KG1 (cell line): ENCODE measurements at regions not wholly inside any gene's neighbourhood (a gene's known extent, or its start where the extent isn't known, plus 50 kb on each side); places are given as distances from the start of the nearest gene placed in this dataset.
"Not testable (repeated sequence)": the region's sequence is repeated elsewhere in the genome, so short reads cannot be mapped to it uniquely, and the experiment has no call there.

Experiments used
- DNase-seq: peaks from one replicate; lab custom pipeline; 2025; lab: John Stamatoyannopoulos, UW

- DNase-seq: no peak
These were observed 145.6 kb upstream of the SLC38A2 start for GRCh38 chr12:46518169-46518568.

- no peak for DNase-seq
These were observed 145.0 kb upstream of the SLC38A2 start for GRCh38 chr12:46517579-46517962.

GRCh38 chr12:46516933-46517578, 144.5 kb upstream of the SLC38A2 start:
- no peak for DNase-seq

GRCh38 chr12:46516238-46516932, 143.8 kb upstream of the SLC38A2 start:
- DNase-seq: no peak

- DNase-seq: no peak
These were observed 143.3 kb upstream of the SLC38A2 start for GRCh38 chr12:46515829-46516228.

- no peak for DNase-seq
These were observed 142.3 kb upstream of the SLC38A2 start for GRCh38 chr12:46514886-46515285.

GRCh38 chr12:46510257-46510656, 137.7 kb upstream of the SLC38A2 start:
- DNase-seq: not testable (repeated sequence)

- no peak for DNase-seq
These were observed 136.6 kb upstream of the SLC38A2 start for GRCh38 chr12:46509135-46509534.

GRCh38 chr12:46508651-46509050, 136.1 kb upstream of the SLC38A2 start:
- no peak for DNase-seq

- no peak for DNase-seq
These were observed 135.2 kb upstream of the SLC38A2 start for GRCh38 chr12:46507766-46508165.

- DNase-seq: no peak
These were observed 134.4 kb upstream of the SLC38A2 start for GRCh38 chr12:46506961-46507360.

GRCh38 chr12:46506198-46506597, 133.6 kb upstream of the SLC38A2 start:
- no peak for DNase-seq

GRCh38 chr12:46504494-46504893, 131.9 kb upstream of the SLC38A2 start:
- DNase-seq: no peak

- no peak for DNase-seq
These were observed 131.1 kb upstream of the SLC38A2 start for GRCh38 chr12:46503637-46504175.

GRCh38 chr12:46500673-46501072, 128.1 kb upstream of the SLC38A2 start:
- no peak for DNase-seq

- DNase-seq: no peak
These were observed 127.3 kb upstream of the SLC38A2 start for GRCh38 chr12:46499901-46500300.

- no peak for DNase-seq
These were observed 126.7 kb upstream of the SLC38A2 start for GRCh38 chr12:46499226-46499625.

GRCh38 chr12:46497739-46498138, 125.2 kb upstream of the SLC38A2 start:
- DNase-seq: no peak

GRCh38 chr12:46494424-46494823, 121.9 kb upstream of the SLC38A2 start:
- DNase-seq: no peak

GRCh38 chr12:46493834-46494181, 121.2 kb upstream of the SLC38A2 start:
- DNase-seq: no peak

GRCh38 chr12:46493150-46493833, 120.7 kb upstream of the SLC38A2 start:
- DNase-seq: no peak

- no peak for DNase-seq
These were observed 120.0 kb upstream of the SLC38A2 start for GRCh38 chr12:46492471-46493085.

GRCh38 chr12:46491548-46491947, 119.0 kb upstream of the SLC38A2 start:
- no peak for DNase-seq
